Loucy (cell line): ENCODE measurements at regions not wholly inside any gene's neighbourhood (a gene's known extent, or its start where the extent isn't known, plus 50 kb on each side); places are given as distances from the start of the nearest gene placed in this dataset.

ENCODE experiments used
- H2AFZ ChIP-seq: fragments of 200-600 bp; sonication (generic); 2 replicates; pipeline ENCODE4 v1.6.0; 2016; ENCODE audit warnings: antibody characterized with exemption, mild to moderate bottlenecking, low read length, moderate library complexity
- H3F3A ChIP-seq: fragments of 200-600 bp; 2 replicates; pipeline ENCODE4 v1.6.0; 2016; ENCODE audit warnings: antibody characterized with exemption, low read depth, mild to moderate bottlenecking
- H3K27me3 ChIP-seq: fragments of 200-600 bp; sonication (generic); 2 replicates; pipeline ENCODE4 v1.6.1; 2014; ENCODE audit warnings: low read length, mild to moderate bottlenecking; ENCODE audit not compliant: insufficient read depth, poor library complexity, severe bottlenecking
- H3K36me3 ChIP-seq: fragments of 200-600 bp; sonication (generic); 2 replicates; pipeline ENCODE4 v1.6.1; 2016; ENCODE audit warnings: low read length; ENCODE audit not compliant: insufficient read depth
- H3K4me1 ChIP-seq: fragments of 200-600 bp; sonication (generic); 2 replicates; pipeline ENCODE4 v1.5.1; 2014; ENCODE audit warnings: low read length, mild to moderate bottlenecking; ENCODE audit not compliant: insufficient read depth, poor library complexity, severe bottlenecking
- H3K4me2 ChIP-seq: fragments of 200-600 bp; sonication (generic); 2 replicates; pipeline ENCODE4 v1.6.0; 2014; ENCODE audit warnings: antibody characterized with exemption, low read length, low read depth, mild to moderate bottlenecking; ENCODE audit not compliant: poor library complexity, severe bottlenecking
- H3K4me3 ChIP-seq: fragments of 200-600 bp; sonication (generic); 2 replicates; pipeline ENCODE4 v1.5.1; 2014; ENCODE audit warnings: low read length, mild to moderate bottlenecking, mixed read lengths; ENCODE audit not compliant: poor library complexity, severe bottlenecking
- H3K79me2 ChIP-seq: fragments of 200-600 bp; sonication (generic); 2 replicates; pipeline ENCODE4 v1.6.1; 2014; ENCODE audit warnings: low read length; ENCODE audit not compliant: insufficient read depth
- H3K9ac ChIP-seq: fragments of 200-600 bp; sonication (generic); 2 replicates; pipeline ENCODE4 v1.6.0; 2014; ENCODE audit warnings: mild to moderate bottlenecking, low read depth, low read length, moderate library complexity; ENCODE audit not compliant: poor library complexity, severe bottlenecking
- H3K9me2 ChIP-seq: fragments of 200-600 bp; sonication (generic); replicated peaks from 2 replicates; pipeline ENCODE4 v1.6.1; 2016; ENCODE audit warnings: low read depth, low read length, mixed read lengths
- H3K9me3 ChIP-seq: fragments of 200-600 bp; sonication (generic); 2 replicates; pipeline ENCODE4 v1.6.1; 2014; ENCODE audit warnings: mild to moderate bottlenecking, antibody characterized with exemption, low read length, low read depth; ENCODE audit not compliant: insufficient read depth
- H4K20me1 ChIP-seq: fragments of 200-600 bp; sonication (generic); 2 replicates; pipeline ENCODE4 v1.6.0; 2014; ENCODE audit warnings: antibody characterized with exemption, low read length, mild to moderate bottlenecking; ENCODE audit not compliant: insufficient read depth, poor library complexity, severe bottlenecking
- EZH2phosphoT487 ChIP-seq: fragments of 200-600 bp; IDR thresholded peaks from 2 replicates; pipeline ENCODE4 v1.6.1; 2018; ENCODE audit warnings: antibody characterized with exemption, mild to moderate bottlenecking, moderate library complexity, borderline replicate concordance
- TF ChIP-seq, protein P1 (sequence below): fragments of 200-600 bp; sonication (generic); conservative IDR thresholded peaks from 2 replicates; pipeline ENCODE4 v1.5.1; 2014; ENCODE audit warnings: mild to moderate bottlenecking, antibody characterized with exemption, low read length

- Histone ChIP-seq H3K36me3 (no peaks in the 10 kb centered on the region), H3K4me3 (no peak overlapping the region), H3K4me1 (no peaks in the 10 kb centered on the region), H3K79me2 (no peaks in the 10 kb centered on the region), H4K20me1 (no peaks in the 10 kb centered on the region), H3K27me3 (no peaks in the 10 kb centered on the region), H2AFZ (no peak overlapping the region), H3F3A (no peaks in the 10 kb centered on the region), H3K9me2 (no peaks in the 10 kb centered on the region), H3K9ac (no peak overlapping the region), H3K9me3 (no peaks in the 10 kb centered on the region), H3K4me2 (no peak overlapping the region)
- no peak for TF ChIP-seq EZH2phosphoT487
- TF ChIP-seq, protein P1, sequence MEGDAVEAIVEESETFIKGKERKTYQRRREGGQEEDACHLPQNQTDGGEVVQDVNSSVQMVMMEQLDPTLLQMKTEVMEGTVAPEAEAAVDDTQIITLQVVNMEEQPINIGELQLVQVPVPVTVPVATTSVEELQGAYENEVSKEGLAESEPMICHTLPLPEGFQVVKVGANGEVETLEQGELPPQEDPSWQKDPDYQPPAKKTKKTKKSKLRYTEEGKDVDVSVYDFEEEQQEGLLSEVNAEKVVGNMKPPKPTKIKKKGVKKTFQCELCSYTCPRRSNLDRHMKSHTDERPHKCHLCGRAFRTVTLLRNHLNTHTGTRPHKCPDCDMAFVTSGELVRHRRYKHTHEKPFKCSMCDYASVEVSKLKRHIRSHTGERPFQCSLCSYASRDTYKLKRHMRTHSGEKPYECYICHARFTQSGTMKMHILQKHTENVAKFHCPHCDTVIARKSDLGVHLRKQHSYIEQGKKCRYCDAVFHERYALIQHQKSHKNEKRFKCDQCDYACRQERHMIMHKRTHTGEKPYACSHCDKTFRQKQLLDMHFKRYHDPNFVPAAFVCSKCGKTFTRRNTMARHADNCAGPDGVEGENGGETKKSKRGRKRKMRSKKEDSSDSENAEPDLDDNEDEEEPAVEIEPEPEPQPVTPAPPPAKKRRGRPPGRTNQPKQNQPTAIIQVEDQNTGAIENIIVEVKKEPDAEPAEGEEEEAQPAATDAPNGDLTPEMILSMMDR: no peak
Observed at GRCh38 chr2:217701622-217702021, 301.2 kb downstream of the TNS1 start.

DNA sequence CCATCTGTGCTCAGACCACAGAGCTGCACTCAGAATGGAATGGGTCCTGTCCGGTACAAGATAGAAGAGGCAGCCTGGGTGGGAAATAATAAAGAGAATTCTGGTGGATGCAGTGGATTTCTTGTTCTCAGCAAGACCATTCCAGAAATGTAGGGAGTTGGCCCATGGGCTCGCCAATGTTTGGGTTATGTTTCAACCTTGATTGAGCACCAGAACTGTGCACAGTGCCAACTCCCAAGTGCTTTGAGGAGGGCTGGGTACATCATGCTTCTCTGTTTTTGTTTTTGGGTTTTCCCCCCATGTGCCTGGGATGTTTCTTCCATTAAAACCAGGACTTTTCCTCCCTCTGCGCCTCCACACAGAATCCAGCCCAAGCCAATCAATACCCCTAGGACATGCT lies 304.1 kb downstream of the TNS1 start:
- H3K4me3 ChIP-seq: no peak overlapping the region
- no peaks in the 10 kb centered on the region for H3K9me2 ChIP-seq
- no peaks in the 10 kb centered on the region for H3K79me2 ChIP-seq
- H3F3A ChIP-seq: no peaks in the 10 kb centered on the region
- no peaks in the 10 kb centered on the region for H3K36me3 ChIP-seq
- H4K20me1 ChIP-seq: no peaks in the 10 kb centered on the region
- no peak overlapping the region for H3K9ac ChIP-seq
- no peaks in the 10 kb centered on the region for H3K9me3 ChIP-seq
- no peaks in the 10 kb centered on the region for H3K27me3 ChIP-seq
- TF ChIP-seq EZH2phosphoT487: no peak
- TF ChIP-seq, protein P1: no peak
- H3K4me2 ChIP-seq: no peak overlapping the region
- H3K4me1 ChIP-seq: no peaks in the 10 kb centered on the region
- no peak overlapping the region for H2AFZ ChIP-seq

DNA sequence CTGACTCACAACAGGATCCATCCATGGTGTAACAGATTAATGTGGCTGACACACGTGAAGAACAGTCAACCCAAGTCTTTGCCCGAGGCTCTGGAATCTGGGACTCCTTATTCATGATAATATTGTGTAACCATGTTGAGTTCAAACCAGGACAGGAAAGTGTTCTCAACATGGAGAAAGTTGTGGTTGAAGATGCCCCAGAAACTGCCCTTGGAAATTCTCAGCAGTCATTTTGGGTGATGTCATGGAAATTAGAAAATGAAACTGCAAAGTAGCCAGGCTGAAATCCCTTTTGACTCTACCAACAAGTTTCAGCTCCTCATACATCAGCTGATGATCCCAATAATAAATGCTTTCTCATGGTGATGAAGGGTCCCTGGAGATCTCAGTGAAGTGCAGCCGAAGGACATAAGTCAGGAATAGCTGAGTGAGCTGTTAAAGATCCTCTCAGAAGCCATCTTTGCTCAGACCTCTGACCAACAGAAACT lies 307.7 kb downstream of the TNS1 start:
- TF ChIP-seq, protein P1: no peak
- no peak for TF ChIP-seq EZH2phosphoT487
- Histone ChIP-seq H2AFZ (no peak overlapping the region), H3K4me1 (no peaks in the 10 kb centered on the region), H3K27me3 (no peaks in the 10 kb centered on the region), H3F3A (no peaks in the 10 kb centered on the region), H3K9me2 (no peaks in the 10 kb centered on the region), H3K79me2 (no peaks in the 10 kb centered on the region), H3K36me3 (no peaks in the 10 kb centered on the region), H3K9me3 (no peaks in the 10 kb centered on the region), H3K9ac (no peak overlapping the region), H4K20me1 (no peaks in the 10 kb centered on the region), H3K4me3 (no peak overlapping the region), H3K4me2 (no peak overlapping the region)
